ENCODE measurements at regions not wholly inside any gene's neighbourhood (a gene's known extent, or its start where the extent isn't known, plus 50 kb on each side); places are given as distances from the start of the nearest gene placed in this dataset.

- DNase-seq: no peak
Measured at GRCh38 chr5:98994611-98995010, 65.8 kb upstream of the CHD1 start.

GRCh38 chr5:98993512-98993911 lies 64.7 kb upstream of the CHD1 start:
- no peak for DNase-seq

- no peak for DNase-seq
Measured at GRCh38 chr5:98992552-98992951, 63.7 kb upstream of the CHD1 start.

DNA sequence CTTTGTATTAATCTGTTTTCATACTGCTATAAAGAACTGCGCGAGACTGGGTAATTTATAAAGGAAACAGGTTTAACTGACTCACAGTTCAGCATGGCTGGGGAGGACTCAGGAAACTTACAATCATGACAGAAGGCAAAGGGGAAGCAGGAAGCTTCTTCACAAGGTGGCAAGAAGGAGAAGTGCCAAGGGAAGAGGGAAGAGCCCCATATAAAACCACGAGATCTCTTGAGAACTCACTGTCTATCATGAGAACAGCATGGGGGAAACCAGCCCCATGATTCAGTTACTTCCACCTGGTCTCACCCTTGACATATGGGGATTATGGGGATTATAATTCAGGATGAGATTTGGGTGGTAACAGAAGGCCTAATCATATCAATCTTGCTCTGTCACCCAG lies 60.9 kb upstream of the CHD1 start:
- no peak for DNase-seq

GRCh38 chr5:98986587-98986986 lies 57.8 kb upstream of the CHD1 start:
- DNase-seq: no peak

DNA sequence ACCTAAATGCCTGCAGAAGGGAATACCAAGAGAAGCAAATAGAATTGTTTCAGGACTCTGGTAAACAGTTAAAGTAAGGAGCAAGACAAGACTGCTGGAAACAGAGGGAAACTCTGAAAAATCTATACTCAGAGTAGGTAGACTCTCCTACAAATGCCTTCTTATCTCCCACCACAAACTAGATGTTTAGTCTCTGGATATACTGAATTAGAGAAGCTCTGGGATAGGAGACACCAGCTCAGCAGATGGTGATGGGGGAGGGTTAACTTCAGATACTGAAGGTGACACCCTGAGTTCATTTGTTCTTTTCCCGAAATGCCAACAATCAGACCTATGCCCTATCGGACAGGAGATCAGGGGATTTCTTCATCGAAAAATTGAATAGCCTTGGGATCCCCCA lies 54.1 kb upstream of the CHD1 start:
- no peak for DNase-seq

All from stimulated activated CD4-positive, alpha-beta T cell treated with anti-CD3 and anti-CD28 coated beads, Interleukin-4, amount 100 ng/mL, for 4 hours (primary cell).